HG03565 (cell line): ENCODE measurements at regions not wholly inside any gene's neighbourhood (a gene's known extent, or its start where the extent isn't known, plus 50 kb on each side); places are given as distances from the start of the nearest gene placed in this dataset.
"Not testable (repeated sequence)": the region's sequence is repeated elsewhere in the genome, so short reads cannot be mapped to it uniquely, and the experiment has no call there.

Experiments
- ATAC-seq: cut with Tn5 transposase; IDR thresholded peaks from one replicate; pipeline ENCODE4 v1.9.1; 2021; ENCODE audit warnings: mild to moderate bottlenecking, moderate library complexity; ENCODE audit not compliant: unreplicated experiment

DNA sequence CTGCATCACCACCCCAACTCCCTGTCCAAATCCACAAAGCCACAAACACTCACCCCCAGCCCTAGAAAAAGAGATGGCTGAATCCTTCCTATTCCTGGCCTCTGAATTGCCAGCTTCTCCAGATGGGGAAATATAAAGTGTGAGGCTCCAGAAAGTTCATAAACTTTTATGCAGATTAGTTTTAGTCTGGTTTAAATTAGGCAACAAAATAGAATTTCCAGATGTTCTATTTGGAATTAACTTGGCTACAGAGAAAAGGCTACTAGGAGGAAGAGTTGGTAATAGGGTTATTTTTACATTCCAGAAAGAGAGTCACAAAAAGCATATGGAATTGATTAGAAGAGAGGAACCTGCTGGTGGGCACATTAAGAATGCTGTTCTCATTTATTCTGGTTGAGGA lies 56.0 kb downstream of the EN1 start:
- ATAC-seq: no peak

DNA sequence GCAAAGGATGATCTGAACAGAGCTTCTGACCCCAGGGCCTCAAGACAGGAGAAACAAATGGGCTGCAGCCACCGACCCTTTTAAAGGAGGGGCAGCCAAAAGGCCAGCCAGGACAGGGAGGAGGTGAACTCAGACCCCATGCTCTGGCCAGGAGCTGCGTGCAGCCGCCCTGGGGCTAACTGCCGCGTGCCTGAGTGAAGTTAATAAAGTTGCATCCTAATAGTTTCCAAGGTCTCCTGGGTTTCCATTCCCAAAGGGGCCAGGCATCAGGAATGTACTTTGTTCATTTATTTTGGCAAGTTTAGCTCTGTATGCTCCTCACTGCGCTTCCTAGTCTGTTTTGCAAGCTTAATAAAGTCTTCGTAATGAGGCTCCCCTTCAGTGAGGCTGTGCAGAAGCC lies 60.7 kb downstream of the EN1 start:
- no peak for ATAC-seq

DNA sequence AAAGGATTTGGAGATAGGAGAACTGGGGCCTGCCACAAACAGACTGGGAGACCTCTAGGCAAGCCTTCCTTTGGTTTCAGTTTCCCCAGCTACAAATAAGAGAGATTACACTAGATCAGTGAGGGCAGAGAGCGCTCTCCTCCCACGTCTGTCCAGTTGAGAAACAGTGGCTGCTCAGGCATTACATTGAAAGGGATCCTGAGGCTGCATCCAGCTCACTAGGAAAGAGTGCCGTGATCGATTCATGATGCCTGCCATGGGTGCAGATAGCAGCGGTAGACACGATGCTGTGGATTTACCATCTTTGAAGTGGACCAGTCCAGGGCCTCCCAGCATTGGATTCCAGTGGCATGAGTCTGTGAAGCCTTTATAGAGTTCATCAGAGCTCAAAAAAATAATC lies 62.6 kb downstream of the EN1 start:
- no peak for ATAC-seq

DNA sequence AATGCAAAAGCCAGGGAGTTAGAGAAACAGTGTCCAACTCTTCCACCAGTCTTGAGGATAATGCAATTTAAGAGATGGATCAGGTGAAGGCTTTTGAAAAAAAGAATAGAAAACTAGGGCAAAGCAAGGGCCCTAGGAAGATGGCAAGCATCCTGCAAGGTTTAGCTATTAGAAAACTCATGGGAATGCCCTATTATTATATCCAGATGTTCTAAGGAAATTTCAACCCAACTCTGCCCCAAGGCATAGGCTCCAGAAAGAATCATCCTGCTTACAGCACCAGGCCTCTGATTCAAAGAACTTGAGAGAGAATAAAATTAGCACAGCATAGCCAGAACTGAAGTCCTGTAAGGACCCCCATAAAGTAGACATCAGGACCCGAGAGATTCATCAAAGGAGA lies 68.1 kb downstream of the EN1 start:
- no peak for ATAC-seq

DNA sequence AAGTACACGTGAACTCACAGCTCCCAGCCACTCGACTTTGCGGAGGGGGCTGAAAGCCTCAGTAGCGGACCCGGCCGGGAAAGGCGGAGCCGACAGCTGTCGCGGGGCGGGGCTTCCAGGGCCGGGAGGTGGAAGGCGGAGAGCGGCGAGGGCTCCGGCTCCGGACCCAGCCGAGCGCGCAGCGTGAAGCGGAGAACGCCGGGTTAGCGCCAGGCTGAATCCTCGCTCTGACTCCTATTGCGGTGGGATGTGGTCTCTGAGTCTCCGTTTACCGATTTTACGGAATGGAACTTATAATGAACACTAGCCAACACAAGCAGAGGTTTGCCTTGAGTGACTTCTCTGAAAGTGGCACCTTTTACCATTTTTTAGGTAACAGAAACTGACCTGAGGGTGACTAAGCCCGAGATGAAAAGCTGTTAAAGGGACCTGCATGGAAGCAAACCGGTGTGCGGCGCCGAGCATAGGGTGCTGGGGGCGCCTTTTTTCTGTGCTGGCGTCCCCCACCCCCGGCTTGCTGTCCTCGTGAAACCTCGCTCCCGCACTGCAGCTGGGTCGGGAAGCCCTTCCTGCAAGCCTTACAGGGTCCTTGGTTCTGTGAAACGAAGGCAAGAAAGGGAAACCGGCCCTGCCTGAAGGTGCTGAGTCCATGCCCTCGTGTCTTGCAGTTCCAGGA lies 72.9 kb downstream of the EN1 start:
- ATAC-seq: no peak

DNA sequence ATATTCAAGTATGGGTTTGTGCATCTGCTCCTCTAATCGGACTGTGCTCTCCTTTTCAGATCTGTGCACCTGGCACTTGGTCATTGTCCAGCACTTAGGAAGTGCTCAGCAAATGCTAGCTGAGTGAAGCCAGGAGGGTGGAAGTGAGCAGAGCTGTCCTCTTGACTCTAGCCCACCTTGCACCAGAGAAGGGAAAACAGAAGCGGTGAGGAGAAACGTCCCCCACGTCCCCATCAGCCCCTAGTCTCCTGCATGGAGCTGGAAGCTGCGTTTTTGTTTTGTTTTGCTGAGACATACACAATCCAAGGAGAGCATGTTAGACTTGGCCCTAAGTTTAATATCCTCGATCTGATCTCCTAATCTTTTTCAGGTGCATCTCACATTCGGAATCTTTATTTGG lies 73.6 kb downstream of the EN1 start:
- no peak for ATAC-seq

DNA sequence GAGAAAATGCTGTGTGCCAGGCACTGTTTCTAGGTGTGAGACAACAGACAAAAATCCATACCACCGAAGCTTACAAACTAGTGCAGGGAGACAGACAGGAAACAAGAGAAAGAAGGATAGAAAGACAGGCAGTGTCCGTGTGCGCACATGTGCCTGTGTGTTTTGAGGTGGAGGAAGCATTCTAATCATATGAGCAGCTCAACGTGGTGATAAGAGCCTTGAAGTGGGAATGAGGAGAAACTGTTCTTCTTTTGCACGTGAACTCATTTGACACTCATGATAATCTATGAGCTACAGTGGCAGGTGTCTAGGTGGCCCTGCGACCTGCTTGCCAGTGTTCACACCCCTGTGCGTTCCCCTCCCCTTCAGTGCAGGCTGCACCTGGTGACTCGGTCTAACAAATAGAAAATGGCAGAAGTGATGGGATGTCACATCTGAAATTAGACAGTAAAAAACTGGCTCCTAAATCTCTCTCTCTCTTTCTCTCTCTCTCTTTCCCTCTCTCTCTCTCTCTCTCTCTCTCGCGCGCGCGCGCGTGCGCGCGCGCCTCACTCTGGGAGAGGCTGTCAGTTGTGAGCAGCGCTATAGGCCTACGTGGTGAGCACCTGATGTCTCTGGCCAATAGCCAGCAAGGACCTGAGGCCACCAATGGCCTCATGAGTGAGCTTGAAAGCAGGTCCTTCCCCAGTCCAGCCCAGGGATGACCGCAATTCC lies 74.8 kb downstream of the EN1 start:
- no peak for ATAC-seq

DNA sequence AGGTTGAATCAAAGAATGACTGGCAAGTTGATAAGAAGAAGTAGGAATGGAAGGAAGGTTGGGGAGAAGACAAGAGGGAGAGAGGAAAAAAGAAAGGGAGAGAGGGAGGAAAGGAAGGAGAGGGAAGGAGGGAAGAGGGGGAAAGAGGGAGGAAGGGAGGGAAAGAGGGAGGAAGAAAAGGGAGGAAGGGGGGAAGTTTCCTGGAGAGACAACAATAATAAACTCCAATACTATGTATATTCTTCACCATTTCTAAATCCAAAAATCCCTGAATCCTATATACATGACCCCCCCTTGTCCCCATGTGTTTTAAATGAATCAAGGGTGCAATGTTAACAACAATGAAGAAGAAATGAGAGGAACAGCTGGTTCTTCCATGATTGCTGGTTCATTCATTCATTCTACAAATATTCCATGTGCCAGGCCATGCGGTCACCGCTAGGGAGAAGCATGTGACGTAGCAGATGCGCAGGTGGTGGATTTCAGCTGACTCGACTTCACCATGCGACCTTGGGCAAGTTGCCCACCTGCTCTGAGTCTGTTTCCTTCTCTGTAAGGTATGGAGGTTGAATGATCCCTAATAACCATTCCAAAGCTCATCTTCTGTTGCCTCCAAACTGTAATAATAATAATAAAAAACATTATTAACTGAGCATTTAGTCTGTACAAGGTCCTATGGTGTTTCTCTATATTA lies 77.6 kb downstream of the EN1 start:
- no peak for ATAC-seq

DNA sequence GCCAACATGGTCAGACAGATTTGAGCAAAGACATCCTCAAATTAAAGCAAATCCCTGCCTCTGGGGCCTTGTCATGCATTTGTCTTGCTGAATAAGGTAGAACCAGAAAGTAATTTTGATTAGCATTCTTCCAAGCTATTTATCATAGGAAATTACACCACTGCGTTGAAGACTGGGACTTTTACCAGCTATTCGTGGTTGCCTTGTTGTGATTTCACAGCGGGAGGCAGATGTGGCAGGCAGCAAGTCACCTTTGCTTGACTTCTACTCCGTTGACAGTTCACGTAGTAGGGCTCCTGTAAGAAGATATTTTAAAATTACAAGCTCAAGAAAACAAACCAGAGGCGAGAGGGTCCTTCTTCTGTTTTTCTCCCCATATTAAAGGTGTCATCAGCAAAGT lies 80.6 kb downstream of the EN1 start:
- ATAC-seq: no peak

DNA sequence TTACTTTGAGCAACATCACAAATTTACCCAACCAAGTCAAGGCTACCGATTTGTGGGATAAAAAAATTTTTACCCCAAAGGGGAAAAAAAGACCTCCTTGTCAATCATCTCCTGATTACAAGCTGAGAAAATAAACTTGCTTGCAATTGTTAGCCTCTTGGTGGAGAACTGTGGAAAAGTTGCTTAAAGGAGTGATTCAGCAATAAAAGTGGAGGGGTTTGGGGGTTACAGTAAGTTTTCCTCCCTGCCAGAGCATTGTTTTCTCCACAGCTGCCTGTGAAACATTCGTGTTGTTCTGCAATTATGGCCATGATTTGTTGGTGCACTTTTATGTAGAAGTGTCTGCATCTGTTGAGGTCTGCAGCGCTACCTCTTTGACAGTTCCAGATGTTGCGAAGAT lies 82.6 kb downstream of the EN1 start:
- ATAC-seq: no peak

DNA sequence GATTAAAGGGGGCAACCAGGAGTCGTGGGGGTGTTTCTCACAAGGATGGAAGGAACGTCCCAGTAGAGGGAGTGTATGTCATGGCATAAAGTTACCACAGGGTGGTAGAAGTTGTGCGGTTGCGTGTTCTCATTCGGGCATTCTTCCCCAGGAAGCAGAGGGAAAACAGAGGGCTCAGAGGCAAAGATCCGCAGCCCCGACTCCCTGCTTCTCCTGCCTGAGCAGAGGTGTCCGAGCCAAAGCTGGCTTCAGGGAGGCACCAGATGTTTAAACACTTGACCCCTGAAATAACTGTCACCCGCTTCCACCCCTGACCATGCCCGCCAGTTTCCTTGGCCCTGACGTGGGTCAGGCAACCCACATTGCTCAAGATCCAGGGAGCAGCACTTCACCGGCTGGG lies 83.7 kb downstream of the EN1 start:
- ATAC-seq: no peak

DNA sequence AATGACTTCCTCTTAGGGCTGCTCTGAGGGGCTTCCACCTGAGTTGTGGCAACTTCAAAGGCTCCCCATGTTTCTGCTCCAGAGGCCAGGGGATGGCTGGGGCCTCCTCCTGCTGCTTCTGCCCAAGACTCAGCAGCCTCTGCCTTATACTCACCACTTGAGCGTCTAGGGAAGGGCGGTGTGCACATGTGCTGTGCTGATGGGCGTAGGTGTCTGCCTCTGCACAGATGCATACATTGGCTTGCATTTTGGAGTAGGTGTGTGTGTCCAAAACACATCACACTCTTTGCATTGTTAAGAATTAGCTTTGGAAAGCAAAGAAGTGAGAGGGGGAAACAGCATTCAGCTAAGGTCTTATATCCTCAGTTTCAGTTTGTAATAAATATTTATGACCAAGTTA lies 85.2 kb downstream of the EN1 start:
- ATAC-seq: no peak

DNA sequence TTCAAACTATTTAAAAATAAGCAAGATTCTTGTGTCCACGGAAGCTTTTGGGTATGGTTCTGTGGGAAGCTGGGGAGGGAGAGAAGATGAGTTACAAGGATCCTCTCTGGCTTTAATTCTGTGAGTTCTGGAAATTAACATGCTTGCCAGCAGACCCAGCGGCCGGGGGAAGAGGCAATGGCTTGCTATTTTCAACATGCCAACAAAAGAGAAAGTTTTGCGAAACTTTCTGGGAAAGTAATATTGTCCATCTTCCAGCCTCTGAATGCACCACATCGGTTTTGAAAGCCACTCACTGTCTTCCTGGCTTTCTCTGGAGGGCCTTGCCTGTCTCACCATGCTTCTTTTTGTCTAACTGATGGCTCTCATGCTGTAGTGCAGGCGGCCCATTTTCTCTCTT lies 85.7 kb downstream of the EN1 start:
- no peak for ATAC-seq

DNA sequence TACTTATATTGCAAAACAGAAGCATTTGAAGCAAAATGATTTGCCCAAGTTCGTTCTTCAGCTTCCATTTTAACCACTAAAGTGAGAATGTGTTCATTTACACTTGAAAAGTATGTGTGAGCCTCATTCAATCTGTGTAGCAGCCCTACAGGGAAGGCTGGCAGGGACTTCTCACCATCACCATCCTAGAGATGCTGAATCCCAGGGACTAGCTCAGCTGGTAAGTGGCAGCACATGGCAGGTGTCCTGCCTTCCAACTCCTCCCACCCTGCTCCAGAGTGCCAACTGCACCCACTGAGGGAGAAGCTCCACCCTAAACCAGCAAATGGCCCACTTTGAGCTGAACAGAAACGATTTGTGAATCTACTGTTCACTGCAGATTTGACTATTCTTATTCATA lies 91.5 kb downstream of the EN1 start:
- ATAC-seq: no peak

DNA sequence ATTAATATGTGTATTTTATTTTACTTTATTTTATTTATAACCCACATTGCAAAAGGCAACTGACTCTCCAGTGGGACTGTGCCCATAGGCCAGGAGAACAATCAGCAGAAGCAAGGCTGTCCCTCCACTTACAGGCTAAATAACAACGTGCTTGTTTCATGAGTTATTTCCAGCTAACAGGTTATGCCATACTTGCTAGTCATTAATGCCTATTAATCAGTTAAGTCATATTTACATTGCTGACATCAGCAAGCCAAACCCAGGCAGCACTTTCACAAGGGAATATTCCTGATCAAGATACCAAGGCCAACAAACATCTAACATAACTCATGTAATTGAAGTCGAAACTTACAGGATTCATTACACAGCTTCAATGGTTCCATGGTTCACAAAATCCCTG lies 92.1 kb downstream of the EN1 start:
- ATAC-seq: no peak

DNA sequence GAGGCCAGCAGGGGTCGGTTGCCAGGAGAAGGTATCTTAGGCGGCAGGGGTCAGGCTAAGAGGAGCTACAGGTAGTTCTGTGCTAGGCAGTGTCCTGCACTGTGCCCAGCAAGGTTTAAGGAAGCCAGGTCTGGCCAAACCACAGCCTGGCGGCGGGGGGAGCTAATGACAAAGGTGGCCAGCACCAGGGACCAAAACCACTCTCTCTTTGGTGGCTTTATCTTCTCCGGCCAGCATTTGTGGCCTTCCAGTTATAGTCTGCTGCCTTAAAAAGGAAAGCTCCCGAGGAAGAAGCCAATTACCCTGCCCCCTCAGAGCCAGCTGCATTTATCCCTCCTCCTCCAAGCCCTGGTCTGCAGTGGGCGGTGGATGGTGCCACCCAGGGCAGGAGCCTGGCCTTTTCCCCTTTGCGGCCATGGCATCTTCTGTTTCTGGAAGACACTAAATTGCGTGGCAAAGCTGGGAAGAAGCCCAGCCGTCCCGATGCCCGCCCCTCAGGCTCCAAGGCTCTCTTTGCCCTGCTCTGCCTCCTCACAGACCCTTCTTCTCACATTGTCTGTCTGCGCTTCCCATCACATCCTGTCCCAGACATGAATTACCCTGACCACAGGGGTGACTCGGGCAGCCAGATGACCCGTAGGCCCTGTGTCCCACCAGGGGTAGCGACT lies 94.6 kb downstream of the EN1 start:
- no peak for ATAC-seq

DNA sequence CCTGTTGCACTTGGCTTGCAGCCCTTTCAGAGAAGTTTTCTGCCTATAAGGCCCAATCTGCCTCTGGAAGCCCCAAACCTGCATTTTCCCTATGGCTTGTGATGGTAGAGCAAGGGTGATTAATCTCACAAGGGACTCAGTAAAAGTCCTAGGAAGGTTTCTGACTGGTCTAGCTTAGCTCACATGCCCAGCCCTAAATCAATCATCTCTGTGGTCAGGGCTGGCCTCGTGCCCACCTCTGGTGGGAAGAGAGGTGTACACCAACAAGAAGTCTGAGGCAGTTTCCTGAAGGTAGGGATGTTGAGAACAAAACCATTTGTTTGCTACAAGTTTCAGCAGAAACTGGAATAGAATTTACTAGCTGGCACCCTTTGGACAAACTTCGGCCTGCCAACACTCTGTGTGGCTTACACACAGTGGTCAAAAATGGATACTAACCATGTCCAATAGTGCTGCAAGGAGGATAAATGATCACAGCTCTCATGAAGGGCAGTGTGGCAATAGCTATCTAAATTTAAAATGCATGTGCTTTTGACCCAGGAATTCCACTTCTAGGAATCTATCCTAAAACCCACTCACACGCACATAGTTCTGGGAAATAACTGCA lies 96.4 kb downstream of the EN1 start:
- ATAC-seq: no peak

DNA sequence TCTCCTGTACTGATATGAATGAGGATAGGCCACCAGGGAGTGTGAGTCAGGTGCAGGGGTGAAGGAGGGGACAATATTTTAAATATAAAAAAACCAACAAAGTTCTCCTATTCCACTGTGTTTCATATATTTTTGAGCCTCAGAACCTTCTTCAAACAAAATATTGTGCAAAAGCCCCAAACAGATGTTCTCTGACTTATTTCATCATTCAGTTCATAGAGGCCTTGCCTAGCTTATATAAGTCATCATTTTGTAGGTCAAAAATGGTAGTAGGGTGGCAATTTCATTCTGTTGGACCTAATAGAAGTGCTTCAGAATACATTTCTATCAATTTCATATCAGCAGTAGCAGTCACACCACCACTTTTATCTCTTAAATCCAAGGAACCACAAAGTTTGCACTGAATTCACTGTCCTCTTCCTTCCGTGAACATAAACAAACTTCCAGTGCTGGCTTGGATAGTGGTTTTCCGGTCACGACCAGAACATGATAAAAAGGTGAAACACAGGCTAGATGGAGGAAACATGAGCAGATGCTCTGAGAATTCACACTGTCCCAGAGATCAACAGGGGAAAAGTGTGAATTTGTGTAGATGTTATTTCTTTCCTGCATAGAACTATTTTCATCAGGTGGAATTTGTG lies 99.1 kb downstream of the EN1 start:
- no peak for ATAC-seq

DNA sequence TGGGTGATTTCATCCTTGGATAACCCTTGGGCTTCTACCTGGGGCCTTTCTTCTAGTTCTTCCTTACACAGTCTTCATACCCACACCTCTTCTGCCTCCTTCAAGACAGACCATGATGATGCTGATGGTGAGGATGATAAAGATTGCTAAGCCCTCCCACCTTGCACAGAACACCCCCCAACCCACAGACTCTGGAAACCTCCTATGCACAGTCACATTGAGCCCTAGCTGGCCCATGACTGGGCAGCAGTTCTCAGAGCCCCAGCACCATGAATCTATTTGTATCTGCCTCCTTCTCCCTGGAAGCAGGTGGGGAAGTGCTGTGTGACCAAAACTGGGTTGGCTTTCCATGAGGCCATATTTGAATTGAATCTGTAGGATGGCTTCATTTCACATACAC lies 99.8 kb downstream of the EN1 start:
- no peak for ATAC-seq

DNA sequence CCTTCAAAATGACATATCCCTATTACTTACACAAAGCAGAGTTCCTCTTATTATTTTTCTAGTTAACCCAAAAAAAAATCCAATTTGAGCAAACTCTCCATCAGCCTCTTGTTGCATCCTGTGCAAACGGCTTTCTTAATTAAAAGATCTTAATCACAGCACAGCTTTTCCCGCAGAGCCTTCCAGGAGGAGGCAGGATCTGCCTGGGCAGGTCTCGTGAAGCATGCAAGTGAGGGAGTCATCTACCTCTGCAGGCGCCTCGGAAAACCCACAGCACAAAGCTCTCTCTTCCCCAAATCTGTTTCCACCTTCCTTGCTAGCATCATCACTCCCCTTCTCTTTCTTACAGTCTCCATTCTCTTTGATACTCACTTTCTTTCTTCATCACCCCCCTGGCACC lies 100.4 kb downstream of the EN1 start:
- ATAC-seq: no peak

DNA sequence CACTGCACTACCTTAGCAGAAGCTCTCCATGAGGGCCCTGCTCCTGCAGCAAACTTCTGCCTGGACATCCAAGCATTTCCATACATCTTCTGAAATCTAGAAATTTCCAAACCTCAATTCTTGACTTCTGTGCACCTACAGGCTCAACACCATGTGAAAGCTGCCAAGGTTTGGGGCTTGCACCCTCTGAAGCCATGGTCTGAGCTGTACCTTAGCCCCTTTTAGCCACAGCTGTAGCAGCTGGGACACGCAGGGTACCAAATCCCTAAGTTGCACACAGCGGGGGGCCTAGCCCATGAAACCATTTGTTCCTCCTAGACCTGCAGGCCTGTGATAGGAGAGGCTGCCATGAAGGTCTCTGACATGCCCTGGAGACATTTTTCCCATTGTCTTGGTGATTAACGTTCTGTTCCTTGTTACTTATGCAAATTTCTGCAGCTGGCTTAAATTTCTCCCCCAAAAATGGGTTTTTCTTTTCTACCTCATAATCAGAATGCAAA lies 102.7 kb downstream of the EN1 start:
- ATAC-seq: not testable (repeated sequence)
